B cell (primary cell): ENCODE measurements at regions not wholly inside any gene's neighbourhood (a gene's known extent, or its start where the extent isn't known, plus 50 kb on each side); places are given as distances from the start of the nearest gene placed in this dataset.

Experiments
- ATAC-seq: fragments of 200-7000 bp; cut with Tn5 transposase; one replicate; pipeline ENCODE4 v1.10.0; 2021; ENCODE audit warnings: low read depth, mild to moderate bottlenecking, moderate number of reproducible peaks, moderate library complexity
- CTCF ChIA-PET: fragments of 350-600 bp; sonication (Branson Sonifier 250); formaldehyde crosslinking; loops from one replicate; lab custom pipeline; 2021; ENCODE audit warnings: antibody characterized with exemption, inconsistent platforms; lab: Charles Lee
- POLR2A ChIA-PET: fragments of 350-600 bp; sonication (Branson Sonifier 250); formaldehyde crosslinking; loops from one replicate; lab custom pipeline; 2021; ENCODE audit warnings: antibody characterized with exemption; lab: Charles Lee
- DNase-seq: peaks from one replicate; pipeline ENCODE4 v3.0.0; 2013
- H2AFZ ChIP-seq: 2 replicates; pipeline ENCODE4 v1.6.1; 2012; ENCODE audit warnings: mild to moderate bottlenecking, low read depth, low read length; ENCODE audit not compliant: insufficient read depth, poor library complexity, severe bottlenecking
- H3K27ac ChIP-seq, 2 donors: 1 replicate in 1 of 2; 2 replicates in 1 of 2; pipeline ENCODE4 v1.5.1; 2012 to 2013; ENCODE audit warnings: low read length in 2 of 2, mild to moderate bottlenecking in 2 of 2, moderate library complexity in 1 of 2
- H3K27me3 ChIP-seq, 4 experiments: fragments of 200-600 bp in 1 of 4; sonication (generic) in 1 of 4; replicated peaks in 1 of 4; 1 replicate in 2 of 4; 2 replicates in 2 of 4; pipeline versions ENCODE4 v1.6.1 to v1.7.0; 2013 to 2016; ENCODE audit warnings: low read length in 3 of 4, mild to moderate bottlenecking in 2 of 4, mixed read lengths in 1 of 4, moderate library complexity in 1 of 4; ENCODE audit not compliant: insufficient read depth in 4 of 4, control insufficient read depth in 3 of 4; ENCODE audit errors: control extremely low read depth in 1 of 4
- H3K36me3 ChIP-seq, 2 experiments: replicated peaks in 1 of 2; 1 replicate in 1 of 2; 2 replicates in 1 of 2; pipeline versions ENCODE4 v1.6.1 to v1.7.1; 2013; ENCODE audit warnings: low read length in 1 of 2; ENCODE audit not compliant: insufficient read depth in 2 of 2, control insufficient read depth in 1 of 2; ENCODE audit errors: control extremely low read depth in 1 of 2, extremely low read depth in 1 of 2
- H3K4me1 ChIP-seq, 2 donors: fragments of 200-600 bp in 1 of 2; sonication (generic) in 1 of 2; 1 replicate in 1 of 2; 2 replicates in 1 of 2; pipeline versions ENCODE4 v1.5.1 to v1.6.1; 2013 to 2017; ENCODE audit warnings: low read length in 2 of 2; ENCODE audit not compliant: control insufficient read depth in 2 of 2, insufficient read depth in 2 of 2
- H3K4me2 ChIP-seq: replicated peaks from 2 replicates; pipeline ENCODE3; 2012; ENCODE audit warnings: mild to moderate bottlenecking, low read depth, low read length; ENCODE audit not compliant: poor library complexity, severe bottlenecking
- H3K4me3 ChIP-seq, 5 experiments: fragments of 200-600 bp in 1 of 5; sonication (generic) in 1 of 5; 1 replicate in 3 of 5; 2 replicates in 2 of 5; pipeline versions ENCODE4 v1.5.1 to v1.7.0; 2011 to 2016; ENCODE audit warnings: low read length in 4 of 5, mild to moderate bottlenecking in 4 of 5, low read depth in 2 of 5, control low read depth in 1 of 5, moderate library complexity in 1 of 5; ENCODE audit not compliant: insufficient read depth in 1 of 5; ENCODE audit errors: control extremely low read depth in 1 of 5, extremely low read depth in 1 of 5
- H3K79me2 ChIP-seq: fragments of 200-600 bp; sonication (generic); one replicate; pipeline ENCODE4 v1.6.0; 2016; ENCODE audit warnings: low read length; ENCODE audit not compliant: control insufficient read depth, insufficient read depth
- H3K9ac ChIP-seq: fragments of 200-600 bp; sonication (generic); 2 replicates; pipeline ENCODE4 v1.6.1; 2017; ENCODE audit warnings: mild to moderate bottlenecking, low read length, moderate library complexity
- H3K9me3 ChIP-seq, 3 donors: one replicate each; pipeline versions ENCODE4 v1.6.1 to v1.7.1; 2013; ENCODE audit warnings: low read length in 2 of 3; ENCODE audit not compliant: control insufficient read depth in 2 of 3, insufficient read depth in 1 of 3; ENCODE audit errors: control extremely low read depth in 1 of 3
- H4K20me1 ChIP-seq: 2 replicates; pipeline ENCODE4 v1.6.0; 2012; ENCODE audit warnings: mild to moderate bottlenecking, low read length; ENCODE audit not compliant: insufficient read depth, control insufficient read depth, poor library complexity, severe bottlenecking
- H3K27ac Mint-ChIP-seq: one replicate; pipeline ENCODE4 v1.8.0; 2021; ENCODE audit warnings: mixed read lengths
- H3K27me3 Mint-ChIP-seq: one replicate; pipeline ENCODE4 v1.8.0; 2021; ENCODE audit warnings: mixed read lengths
- H3K4me1 Mint-ChIP-seq: one replicate; pipeline ENCODE4 v1.8.0; 2021; ENCODE audit warnings: mixed read lengths
- H3K4me3 Mint-ChIP-seq: one replicate; pipeline ENCODE4 v1.8.0; 2021; ENCODE audit warnings: mixed read lengths
- H3K9me3 Mint-ChIP-seq: one replicate; pipeline ENCODE4 v1.8.0; 2022; ENCODE audit warnings: mixed read lengths; ENCODE audit not compliant: insufficient read depth
- EZH2 ChIP-seq: IDR thresholded peaks from 2 replicates; pipeline ENCODE4 v1.6.1; 2012; ENCODE audit warnings: borderline replicate concordance, low read depth, mild to moderate bottlenecking, moderate library complexity, low read length; ENCODE audit not compliant: insufficient read depth, poor library complexity, severe bottlenecking
- WGBS: methylation state at CpG from one replicate; pipeline ENCODE4 v1.1.5; 2013; ENCODE audit warnings: missing lambda C conversion rate; ENCODE audit not compliant: insufficient coverage; 5-methylcytosine and 5-hydroxymethylcytosine counted together
- intact Hi-C: fragments of 100-400 bp; cut with micrococcal nuclease; formaldehyde crosslinking; loops from one replicate; pipeline ENCODE4 v1.10.0; 2022
- TF ChIP-seq, protein P1 (sequence below): fragments of 200-600 bp; IDR thresholded peaks from one replicate; pipeline ENCODE4 v1.8.0; 2022; ENCODE audit warnings: antibody characterized with exemption, mild to moderate bottlenecking

DNA sequence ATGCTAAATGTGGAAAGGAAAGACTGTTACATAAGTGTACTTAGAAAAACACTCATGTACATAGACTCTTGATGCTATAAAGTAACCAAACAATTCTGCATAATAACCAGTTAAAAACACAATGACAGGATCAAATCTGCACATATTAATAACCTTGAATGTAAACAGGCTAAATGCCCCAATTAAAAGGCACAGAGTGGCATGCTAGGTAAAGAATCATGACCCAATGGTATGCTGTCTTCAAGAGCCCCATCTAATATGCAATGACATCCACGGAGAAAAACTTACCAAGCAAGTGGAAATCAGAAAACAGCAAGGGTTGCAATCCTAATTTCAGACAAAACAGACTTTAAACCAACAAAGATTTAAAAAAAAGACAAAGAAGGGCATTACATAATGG lies 644.8 kb upstream of the PKN2 start:
- Mint-ChIP-seq H3K9me3 (peaks cover 8% of the 10 kb centered on the region), H3K27ac (no peak overlapping the region), H3K27me3 (no peaks in the 10 kb centered on the region), H3K4me1 (no peaks in the 10 kb centered on the region), H3K4me3 (no peak overlapping the region)
- no peaks in the 10 kb centered on the region for H4K20me1 ChIP-seq
- no peak for TF ChIP-seq EZH2
- TF ChIP-seq, protein P1, sequence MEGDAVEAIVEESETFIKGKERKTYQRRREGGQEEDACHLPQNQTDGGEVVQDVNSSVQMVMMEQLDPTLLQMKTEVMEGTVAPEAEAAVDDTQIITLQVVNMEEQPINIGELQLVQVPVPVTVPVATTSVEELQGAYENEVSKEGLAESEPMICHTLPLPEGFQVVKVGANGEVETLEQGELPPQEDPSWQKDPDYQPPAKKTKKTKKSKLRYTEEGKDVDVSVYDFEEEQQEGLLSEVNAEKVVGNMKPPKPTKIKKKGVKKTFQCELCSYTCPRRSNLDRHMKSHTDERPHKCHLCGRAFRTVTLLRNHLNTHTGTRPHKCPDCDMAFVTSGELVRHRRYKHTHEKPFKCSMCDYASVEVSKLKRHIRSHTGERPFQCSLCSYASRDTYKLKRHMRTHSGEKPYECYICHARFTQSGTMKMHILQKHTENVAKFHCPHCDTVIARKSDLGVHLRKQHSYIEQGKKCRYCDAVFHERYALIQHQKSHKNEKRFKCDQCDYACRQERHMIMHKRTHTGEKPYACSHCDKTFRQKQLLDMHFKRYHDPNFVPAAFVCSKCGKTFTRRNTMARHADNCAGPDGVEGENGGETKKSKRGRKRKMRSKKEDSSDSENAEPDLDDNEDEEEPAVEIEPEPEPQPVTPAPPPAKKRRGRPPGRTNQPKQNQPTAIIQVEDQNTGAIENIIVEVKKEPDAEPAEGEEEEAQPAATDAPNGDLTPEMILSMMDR: no peak
- ChIA-PET CTCF (no interaction called here), POLR2A (no interaction called here)
- no peak for DNase-seq
- intact Hi-C loops: no loop called here
- H3K27me3 ChIP-seq: no peaks in the 10 kb centered on the region
- peaks cover 1 to 16% (median 16%) of the 10 kb centered on the region in 3 donors for H3K9me3 ChIP-seq
- no CpG with 5 or more reads among the region's 1 CpG for WGBS
- no peaks in the 10 kb centered on the region for H3K36me3 ChIP-seq
- no peak overlapping the region for H2AFZ ChIP-seq
- H3K79me2 ChIP-seq: no peaks in the 10 kb centered on the region
- H3K4me2 ChIP-seq: no peak overlapping the region
- H3K9ac ChIP-seq: no peak overlapping the region
- H3K4me3 ChIP-seq: no peak overlapping the region
- no peak for ATAC-seq
- no peak overlapping the region for H3K27ac ChIP-seq
- no peaks in the 10 kb centered on the region for H3K4me1 ChIP-seq

GRCh38 chr1:88043834-88044233 lies 640.2 kb upstream of the PKN2 start:
- Histone ChIP-seq H4K20me1 (no peaks in the 10 kb centered on the region), H3K27me3 (no peaks in the 10 kb centered on the region), H3K4me1 (no peaks in the 10 kb centered on the region), H3K4me3 (no peak overlapping the region), H3K79me2 (no peaks in the 10 kb centered on the region), H3K36me3 (no peaks in the 10 kb centered on the region), H3K4me2 (no peak overlapping the region), H3K9me3 (peaks cover 0 to 11% (median 1%) of the 10 kb centered on the region in 3 donors), H2AFZ (no peak overlapping the region), H3K9ac (no peak overlapping the region), H3K27ac (no peak overlapping the region)
- TF ChIP-seq EZH2: no peak
- TF ChIP-seq, protein P1: no peak
- ChIA-PET POLR2A (no interaction called here), CTCF (no interaction called here)
- intact Hi-C loops: no loop called here
- Mint-ChIP-seq H3K27me3 (peaks cover 4% of the 10 kb centered on the region), H3K27ac (no peak overlapping the region), H3K4me1 (no peaks in the 10 kb centered on the region), H3K4me3 (no peak overlapping the region), H3K9me3 (peaks cover under 1% of the 10 kb centered on the region)
- ATAC-seq (no peak), DNase-seq (no peak)
